B cell (primary cell): ENCODE measurements at regions not wholly inside any gene's neighbourhood (a gene's known extent, or its start where the extent isn't known, plus 50 kb on each side); places are given as distances from the start of the nearest gene placed in this dataset.

Experiments used
- EZH2 ChIP-seq: IDR thresholded peaks from 2 replicates; pipeline ENCODE4 v1.6.1; 2012; ENCODE audit warnings: borderline replicate concordance, low read depth, mild to moderate bottlenecking, moderate library complexity, low read length; ENCODE audit not compliant: insufficient read depth, poor library complexity, severe bottlenecking
- TF ChIP-seq, protein P1 (sequence below): fragments of 200-600 bp; IDR thresholded peaks from one replicate; pipeline ENCODE4 v1.8.0; 2022; ENCODE audit warnings: antibody characterized with exemption, mild to moderate bottlenecking

- TF ChIP-seq, protein P1, sequence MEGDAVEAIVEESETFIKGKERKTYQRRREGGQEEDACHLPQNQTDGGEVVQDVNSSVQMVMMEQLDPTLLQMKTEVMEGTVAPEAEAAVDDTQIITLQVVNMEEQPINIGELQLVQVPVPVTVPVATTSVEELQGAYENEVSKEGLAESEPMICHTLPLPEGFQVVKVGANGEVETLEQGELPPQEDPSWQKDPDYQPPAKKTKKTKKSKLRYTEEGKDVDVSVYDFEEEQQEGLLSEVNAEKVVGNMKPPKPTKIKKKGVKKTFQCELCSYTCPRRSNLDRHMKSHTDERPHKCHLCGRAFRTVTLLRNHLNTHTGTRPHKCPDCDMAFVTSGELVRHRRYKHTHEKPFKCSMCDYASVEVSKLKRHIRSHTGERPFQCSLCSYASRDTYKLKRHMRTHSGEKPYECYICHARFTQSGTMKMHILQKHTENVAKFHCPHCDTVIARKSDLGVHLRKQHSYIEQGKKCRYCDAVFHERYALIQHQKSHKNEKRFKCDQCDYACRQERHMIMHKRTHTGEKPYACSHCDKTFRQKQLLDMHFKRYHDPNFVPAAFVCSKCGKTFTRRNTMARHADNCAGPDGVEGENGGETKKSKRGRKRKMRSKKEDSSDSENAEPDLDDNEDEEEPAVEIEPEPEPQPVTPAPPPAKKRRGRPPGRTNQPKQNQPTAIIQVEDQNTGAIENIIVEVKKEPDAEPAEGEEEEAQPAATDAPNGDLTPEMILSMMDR = no peak
- TF ChIP-seq EZH2 = no peak
These were observed 75.6 kb upstream of the AGA start for GRCh38 chr4:177517862-177518261.
